NT2/D1 (cell line): ENCODE measurements at regions not wholly inside any gene's neighbourhood (a gene's known extent, or its start where the extent isn't known, plus 50 kb on each side); places are given as distances from the start of the nearest gene placed in this dataset.

Source experiments
- DNase-seq: peaks from one replicate; pipeline ENCODE4 v3.0.0-alpha.2; 2011; ENCODE audit warnings: low read depth, low spot score
- H3K27me3 ChIP-seq: 2 replicates; pipeline ENCODE4 v1.6.0; 2011; ENCODE audit warnings: mild to moderate bottlenecking; ENCODE audit not compliant: insufficient read length, insufficient read depth
- H3K36me3 ChIP-seq: 2 replicates; pipeline ENCODE4 v1.6.1; 2011; ENCODE audit warnings: mild to moderate bottlenecking, low read length, mixed read lengths; ENCODE audit not compliant: insufficient read depth, insufficient read length
- H3K4me1 ChIP-seq: 2 replicates; pipeline ENCODE4 v1.5.1; 2011; ENCODE audit not compliant: insufficient read depth, insufficient read length
- H3K4me3 ChIP-seq: 2 replicates; pipeline ENCODE4 v1.5.1; 2011; ENCODE audit warnings: low read depth; ENCODE audit not compliant: insufficient read length
- H3K9ac ChIP-seq: 2 replicates; pipeline ENCODE4 v1.6.0; 2011; ENCODE audit warnings: low read depth; ENCODE audit not compliant: insufficient read length
- H3K9me3 ChIP-seq: 2 replicates; pipeline ENCODE4 v1.5.1; 2011; ENCODE audit warnings: mild to moderate bottlenecking, low read length; ENCODE audit not compliant: insufficient read depth
- SUZ12 ChIP-seq: IDR thresholded peaks from 2 replicates; pipeline ENCODE4 v1.6.1; 2011; ENCODE audit not compliant: insufficient read length, insufficient read depth; ENCODE audit errors: extremely low read depth
- YY1 ChIP-seq: IDR thresholded peaks from 2 replicates; pipeline ENCODE4 v1.6.1; 2011; ENCODE audit not compliant: insufficient read length, insufficient read depth
- ZNF274 ChIP-seq: IDR thresholded peaks from 2 replicates; pipeline ENCODE4 v1.6.1; 2011; ENCODE audit warnings: mild to moderate bottlenecking, low read depth, low read length

- DNase-seq = no peak
- peaks cover 3% of the 10 kb centered on the region for H3K4me1 ChIP-seq
Observed at GRCh38 chr6:43895656-43896328, 125.8 kb downstream of the VEGFA start.

GRCh38 chr6:43893073-43893472 lies 123.1 kb downstream of the VEGFA start:
- H3K9ac ChIP-seq = no peak overlapping the region
- DNase-seq = no peak
- H3K36me3 ChIP-seq = no peaks in the 10 kb centered on the region
- H3K27me3 ChIP-seq = no peaks in the 10 kb centered on the region
- H3K4me3 ChIP-seq = no peak overlapping the region
- TF ChIP-seq ZNF274 (no peak), YY1 (no peak), SUZ12 (no peak)
- no peaks in the 10 kb centered on the region for H3K9me3 ChIP-seq
- peaks cover 7% of the 10 kb centered on the region for H3K4me1 ChIP-seq

More at GRCh38 chr6:43895656-43896328, 125.8 kb downstream of the VEGFA start:
- H3K36me3 ChIP-seq = no peaks in the 10 kb centered on the region
- H3K27me3 ChIP-seq = no peaks in the 10 kb centered on the region
- TF ChIP-seq SUZ12 (no peak), YY1 (no peak), ZNF274 (no peak)
- no peaks in the 10 kb centered on the region for H3K9me3 ChIP-seq
- no peak overlapping the region for H3K9ac ChIP-seq
- H3K4me3 ChIP-seq = no peak overlapping the region

- Histone ChIP-seq H3K4me3 (no peak overlapping the region), H3K27me3 (no peaks in the 10 kb centered on the region), H3K9ac (peak overlapping the region; percentile 32), H3K9me3 (no peaks in the 10 kb centered on the region), H3K4me1 (peaks cover 7% of the 10 kb centered on the region), H3K36me3 (no peaks in the 10 kb centered on the region)
- no peak for TF ChIP-seq YY1
- no peak for TF ChIP-seq ZNF274
- TF ChIP-seq SUZ12 = no peak
- no peak for DNase-seq
Observed at GRCh38 chr6:43891072-43891870, 121.3 kb downstream of the VEGFA start.

GRCh38 chr6:43890197-43891062 lies 120.4 kb downstream of the VEGFA start:
- no peak for DNase-seq
- H3K4me1 ChIP-seq = peaks cover 7% of the 10 kb centered on the region
- no peaks in the 10 kb centered on the region for H3K36me3 ChIP-seq
- H3K9ac ChIP-seq = peak overlapping the region; percentile 32
- H3K4me3 ChIP-seq = no peak overlapping the region
- no peaks in the 10 kb centered on the region for H3K9me3 ChIP-seq
- H3K27me3 ChIP-seq = no peaks in the 10 kb centered on the region
- TF ChIP-seq ZNF274 (no peak), YY1 (no peak), SUZ12 (no peak)

GRCh38 chr6:43887906-43888683 lies 118.1 kb downstream of the VEGFA start:
- H3K27me3 ChIP-seq = no peaks in the 10 kb centered on the region
- H3K9ac ChIP-seq = no peak overlapping the region
- no peak overlapping the region for H3K4me3 ChIP-seq
- peaks cover 14% of the 10 kb centered on the region for H3K4me1 ChIP-seq
- DNase-seq = no peak
- no peaks in the 10 kb centered on the region for H3K9me3 ChIP-seq
- H3K36me3 ChIP-seq = no peaks in the 10 kb centered on the region
- TF ChIP-seq YY1 (no peak), ZNF274 (no peak), SUZ12 (no peak)

GRCh38 chr6:43887340-43887858 lies 117.4 kb downstream of the VEGFA start:
- DNase-seq = no peak
- Histone ChIP-seq H3K9me3 (no peaks in the 10 kb centered on the region), H3K9ac (no peak overlapping the region), H3K4me1 (peaks cover 14% of the 10 kb centered on the region), H3K36me3 (no peaks in the 10 kb centered on the region), H3K27me3 (no peaks in the 10 kb centered on the region), H3K4me3 (no peak overlapping the region)
- TF ChIP-seq ZNF274 (no peak), YY1 (no peak), SUZ12 (no peak)
